ENCODE measurements at regions not wholly inside any gene's neighbourhood (a gene's known extent, or its start where the extent isn't known, plus 50 kb on each side); places are given as distances from the start of the nearest gene placed in this dataset.

DNA sequence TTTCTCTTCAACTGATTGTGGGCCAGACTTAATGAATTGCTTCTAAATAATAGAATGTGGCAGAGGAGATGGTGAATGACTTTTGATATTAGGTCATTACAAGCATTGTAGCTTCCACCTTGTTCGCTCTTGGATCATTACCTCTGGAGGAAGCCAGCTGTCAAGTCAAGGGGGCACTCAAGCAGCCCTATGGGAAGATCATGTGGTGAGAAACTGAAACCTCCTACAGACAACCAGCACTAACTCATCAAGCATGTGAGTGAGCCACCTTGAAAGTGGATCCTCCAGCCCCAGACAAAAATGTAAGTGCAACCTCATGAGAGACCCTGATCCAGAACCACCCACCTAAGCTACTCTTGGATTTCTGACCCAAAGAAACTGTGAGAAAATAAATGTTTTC, 109.8 kb upstream of the TBC1D5 start:
- no peak for DNase-seq
- no peaks in the 10 kb centered on the region for H3K36me3 ChIP-seq (replicated peaks in 1 of 2; ENCODE audit: insufficient read depth in 1 of 2, low read depth in 2 of 2)
- H3K4me1 ChIP-seq, result no peaks in the 10 kb centered on the region
- intact Hi-C loops (cut with DNase I), result no loop called here
- ATAC-seq, result no peak
- 91 to 100% methylated on average over 1 of the region's 1 CpG for WGBS, 2 donors
- TF ChIP-seq, protein P1, sequence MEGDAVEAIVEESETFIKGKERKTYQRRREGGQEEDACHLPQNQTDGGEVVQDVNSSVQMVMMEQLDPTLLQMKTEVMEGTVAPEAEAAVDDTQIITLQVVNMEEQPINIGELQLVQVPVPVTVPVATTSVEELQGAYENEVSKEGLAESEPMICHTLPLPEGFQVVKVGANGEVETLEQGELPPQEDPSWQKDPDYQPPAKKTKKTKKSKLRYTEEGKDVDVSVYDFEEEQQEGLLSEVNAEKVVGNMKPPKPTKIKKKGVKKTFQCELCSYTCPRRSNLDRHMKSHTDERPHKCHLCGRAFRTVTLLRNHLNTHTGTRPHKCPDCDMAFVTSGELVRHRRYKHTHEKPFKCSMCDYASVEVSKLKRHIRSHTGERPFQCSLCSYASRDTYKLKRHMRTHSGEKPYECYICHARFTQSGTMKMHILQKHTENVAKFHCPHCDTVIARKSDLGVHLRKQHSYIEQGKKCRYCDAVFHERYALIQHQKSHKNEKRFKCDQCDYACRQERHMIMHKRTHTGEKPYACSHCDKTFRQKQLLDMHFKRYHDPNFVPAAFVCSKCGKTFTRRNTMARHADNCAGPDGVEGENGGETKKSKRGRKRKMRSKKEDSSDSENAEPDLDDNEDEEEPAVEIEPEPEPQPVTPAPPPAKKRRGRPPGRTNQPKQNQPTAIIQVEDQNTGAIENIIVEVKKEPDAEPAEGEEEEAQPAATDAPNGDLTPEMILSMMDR (IDR thresholded peaks at IDR 0.05), result no peak
- TF ChIP-seq POLR2A (IDR thresholded peaks at IDR 0.05), result no peak
- H3K4me3 ChIP-seq, result no peak overlapping the region
- no peak overlapping the region for H3K27ac ChIP-seq
- H3K27me3 ChIP-seq, result no peaks in the 10 kb centered on the region
- no peaks in the 10 kb centered on the region for H3K9me3 ChIP-seq

DNA sequence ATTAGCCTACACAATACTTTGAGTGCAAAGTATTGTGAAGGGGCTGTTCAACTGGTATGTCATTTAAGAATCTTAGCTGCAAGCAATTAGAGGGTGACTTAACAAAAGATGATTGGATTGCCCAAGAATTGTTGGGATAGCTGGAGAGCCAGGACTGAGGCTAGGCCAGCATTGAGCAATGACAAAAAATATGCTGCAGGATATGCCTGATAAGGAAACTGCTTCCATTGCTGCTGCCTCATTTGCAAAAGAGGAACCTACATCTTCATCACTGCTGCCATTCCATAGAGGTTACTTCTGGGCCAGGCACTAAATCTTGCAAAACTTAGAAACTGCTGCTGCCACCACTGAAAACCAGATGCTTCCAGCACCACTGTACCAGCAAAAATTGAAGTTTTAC, 108.0 kb upstream of the TBC1D5 start:
- DNase-seq, result no peak
- TF ChIP-seq POLR2A (IDR thresholded peaks at IDR 0.05), result no peak
- TF ChIP-seq, protein P1 (IDR thresholded peaks at IDR 0.05), result no peak
- Histone ChIP-seq H3K27ac (no peak overlapping the region), H3K4me1 (no peaks in the 10 kb centered on the region), H3K4me3 (no peak overlapping the region), H3K9me3 (no peaks in the 10 kb centered on the region), H3K36me3 (replicated peaks in 1 of 2; ENCODE audit: insufficient read depth in 1 of 2, low read depth in 2 of 2) (no peaks in the 10 kb centered on the region), H3K27me3 (no peaks in the 10 kb centered on the region)
- ATAC-seq, result no peak
- intact Hi-C loops (cut with DNase I), result no loop called here

DNA sequence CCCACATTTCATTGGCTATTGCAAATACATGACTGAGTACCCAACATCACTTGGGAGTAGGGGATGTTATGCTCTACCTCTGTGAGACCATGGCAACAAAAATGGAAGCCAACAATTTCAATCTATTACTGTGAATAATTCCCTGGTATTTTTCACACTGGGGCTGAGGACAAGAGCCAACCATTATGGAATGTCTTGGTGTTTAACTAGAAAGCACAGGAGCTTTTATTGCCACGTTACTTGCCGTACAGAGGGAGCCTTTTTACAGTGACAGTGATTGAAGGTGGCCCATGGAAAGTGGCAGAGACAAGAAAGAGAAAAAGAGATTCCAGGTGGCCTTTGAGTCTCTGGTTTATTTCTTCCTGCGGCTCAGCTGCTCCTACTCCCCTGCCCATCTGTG, 105.7 kb upstream of the TBC1D5 start:
- no peak overlapping the region for H3K27ac ChIP-seq
- H3K4me1 ChIP-seq, result no peaks in the 10 kb centered on the region
- WGBS, 2 donors, result 82 to 91% methylated on average over 3 of the region's 3 CpGs
- no peak for TF ChIP-seq POLR2A (IDR thresholded peaks at IDR 0.05)
- TF ChIP-seq, protein P1 (IDR thresholded peaks at IDR 0.05), result no peak
- DNase-seq (no peak), ATAC-seq (no peak)
- no peaks in the 10 kb centered on the region for H3K9me3 ChIP-seq
- H3K4me3 ChIP-seq, result no peak overlapping the region
- intact Hi-C loops (cut with DNase I), result loop anchor here (10.0 kb wide), 1 partner anchor 413 kb away; no protein-coding TSS in a partner anchor
- no peaks in the 10 kb centered on the region for H3K27me3 ChIP-seq
- no peaks in the 10 kb centered on the region for H3K36me3 ChIP-seq (replicated peaks in 1 of 2; ENCODE audit: insufficient read depth in 1 of 2, low read depth in 2 of 2)

DNA sequence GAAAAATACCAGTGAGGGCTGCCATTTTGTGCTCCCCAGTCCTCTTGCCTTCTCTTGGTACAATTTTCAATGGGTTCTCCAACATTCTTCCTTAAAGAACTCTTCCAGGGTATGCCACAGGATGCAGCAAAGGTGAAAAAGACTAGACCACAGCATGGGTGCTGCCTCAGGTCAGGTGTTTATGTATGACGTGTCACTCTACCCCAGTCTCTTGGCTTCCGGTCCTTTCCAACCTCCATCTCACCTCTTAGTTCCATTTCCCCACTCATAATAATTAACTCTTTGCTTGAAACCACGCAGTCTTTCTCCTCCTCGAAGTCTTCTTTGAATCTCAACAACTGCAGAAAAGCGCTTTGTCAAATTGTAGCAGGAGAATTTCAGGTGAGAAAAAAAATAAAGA, 104.7 kb upstream of the TBC1D5 start:
- no peak for DNase-seq
- H3K36me3 ChIP-seq (replicated peaks in 1 of 2; ENCODE audit: insufficient read depth in 1 of 2, low read depth in 2 of 2), result no peaks in the 10 kb centered on the region
- H3K27me3 ChIP-seq, result no peaks in the 10 kb centered on the region
- no peak for TF ChIP-seq POLR2A (IDR thresholded peaks at IDR 0.05)
- TF ChIP-seq, protein P1 (IDR thresholded peaks at IDR 0.05), result no peak
- intact Hi-C loops (cut with DNase I), result loop anchor here (10.0 kb wide), 1 partner anchor 412 kb away; no protein-coding TSS in a partner anchor
- ATAC-seq, result no peak
- no peak overlapping the region for H3K4me3 ChIP-seq
- H3K4me1 ChIP-seq, result no peaks in the 10 kb centered on the region
- H3K9me3 ChIP-seq, result no peaks in the 10 kb centered on the region
- WGBS, 2 donors, result 88 to 92% methylated on average over 5 of the region's 5 CpGs
- no peak overlapping the region for H3K27ac ChIP-seq

DNA sequence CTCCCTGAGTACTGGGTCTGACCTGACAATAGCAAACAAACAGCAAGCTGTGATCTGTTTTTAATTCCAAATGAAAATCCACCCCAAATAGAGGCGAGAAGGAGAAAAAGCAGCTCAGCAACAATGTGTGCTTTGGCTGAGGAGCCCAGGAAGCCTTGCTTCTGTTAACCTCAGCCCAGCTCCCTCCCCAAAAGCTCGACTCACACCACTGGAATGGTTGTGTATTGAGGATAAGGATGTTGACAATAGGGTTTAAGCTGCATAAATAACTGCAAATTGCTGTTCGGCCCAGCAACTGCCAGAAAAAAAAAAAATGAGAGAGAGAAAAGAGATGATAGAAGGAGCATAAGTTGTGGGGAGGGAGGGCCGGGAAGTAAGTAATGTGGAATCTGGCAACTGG, 104.0 kb upstream of the TBC1D5 start:
- intact Hi-C loops (cut with DNase I), result loop anchor here (10.0 kb wide), 1 partner anchor 412 kb away; no protein-coding TSS in a partner anchor
- Histone ChIP-seq H3K36me3 (replicated peaks in 1 of 2; ENCODE audit: insufficient read depth in 1 of 2, low read depth in 2 of 2) (no peaks in the 10 kb centered on the region), H3K4me3 (no peak overlapping the region), H3K27me3 (no peaks in the 10 kb centered on the region), H3K4me1 (no peaks in the 10 kb centered on the region), H3K27ac (no peak overlapping the region), H3K9me3 (no peaks in the 10 kb centered on the region)
- 60 to 61% methylated on average over 4 of the region's 4 CpGs for WGBS, 2 donors
- ATAC-seq, result no peak
- DNase-seq, result no peak
- TF ChIP-seq, protein P1 (IDR thresholded peaks at IDR 0.05), result no peak
- TF ChIP-seq POLR2A (IDR thresholded peaks at IDR 0.05), result no peak
